ENCODE measurements at regions not wholly inside any gene's neighbourhood (a gene's known extent, or its start where the extent isn't known, plus 50 kb on each side); places are given as distances from the start of the nearest gene placed in this dataset.

GRCh38 chr20:20808016-20808415, 95.6 kb upstream of the RALGAPA2 start:
- intact Hi-C loops (cut with micrococcal nuclease), result no loop called here
- H3K9me3 ChIP-seq (replicated peaks; ENCODE audit: control insufficient read depth, insufficient read depth, low read depth, low read length), result no peaks in the 10 kb centered on the region
- H4K20me1 ChIP-seq (replicated peaks; ENCODE audit: control insufficient read depth, insufficient read depth, low read length), result no peaks in the 10 kb centered on the region
- no peak overlapping the region for H2AFZ ChIP-seq (ENCODE audit: low read depth, low read length)
- no peaks in the 10 kb centered on the region for H3K4me1 ChIP-seq (replicated peaks in 1 of 2; ENCODE audit: control insufficient read depth in 2 of 2, insufficient read depth in 2 of 2, low read length in 2 of 2)
- H3K4me3 ChIP-seq, result no peak overlapping the region
- no peak for DNase-seq (ENCODE audit: extremely low read depth in 1 of 4, low spot score in 3 of 4)
- no peaks in the 10 kb centered on the region for H3K9me1 ChIP-seq (ENCODE audit: control insufficient read depth, insufficient read depth, low read length)
- H3K4me2 ChIP-seq (ENCODE audit: insufficient read depth, low read length), result no peak overlapping the region
- 4% methylated on average over 4 of the region's 4 CpGs for WGBS (ENCODE audit: insufficient coverage, low coverage, missing lambda C conversion rate)
- peaks cover 0 to 15% of the 10 kb centered on the region in 2 experiments; a peak in 2 of 5 replicates for H3K27me3 ChIP-seq (ENCODE audit: control insufficient read depth in 2 of 2, insufficient read depth in 2 of 2, low read length in 2 of 2)
- H3K9ac ChIP-seq (ENCODE audit: insufficient read depth in 1 of 2, low read depth in 2 of 2, low read length in 2 of 2), result no peak overlapping the region
- H3K36me3 ChIP-seq (ENCODE audit: control insufficient read depth, insufficient read depth, low read length), result no peaks in the 10 kb centered on the region
- no peaks in the 10 kb centered on the region for H3K79me2 ChIP-seq (ENCODE audit: control insufficient read depth, insufficient read depth, low read length)
- ChIA-PET POLR2A (interaction anchor here (0.6 kb wide), 1 partner anchor 247 kb away, joined by 3 read pairs; no protein-coding TSS in a partner anchor), CTCF (ENCODE audit: low intra/inter-chr PET ratio) (no interaction called here)
- FAIRE-seq, result no peak
- BruUV-seq (replicated peaks), result no TSS peak
- ATAC-seq, result no peak
- no peak overlapping the region for H3K27ac ChIP-seq (ENCODE audit: extremely low read depth, low read depth, low read length)
- in situ Hi-C loops (cut with MboI), result loop anchor here (25.0 kb wide), 1 partner anchor 721 kb away; no protein-coding TSS in a partner anchor
- no peak for TF ChIP-seq SMC3 (conservative IDR thresholded peaks at IDR 0.05; ENCODE audit: insufficient read depth, low read depth, low read length)
- TF ChIP-seq ZHX1 (conservative IDR thresholded peaks at IDR 0.05; ENCODE audit: low read length), result no peak
- no peak for TF ChIP-seq MECOM (CRISPR knock-in tag; IDR thresholded peaks at IDR 0.05)
- no peak for TF ChIP-seq CREB1 (IDR thresholded peaks at IDR 0.05)
- no peak for TF ChIP-seq CREB1 (CRISPR knock-in tag; IDR thresholded peaks at IDR 0.05)
- TF ChIP-seq SNIP1 (IDR thresholded peaks at IDR 0.05; ENCODE audit: low read depth), result no peak
- TF ChIP-seq ZNF347 (CRISPR knock-in tag; IDR thresholded peaks at IDR 0.05; ENCODE audit: low read depth), result no peak
- no peak for TF ChIP-seq POLR3G (IDR thresholded peaks at IDR 0.05; ENCODE audit: extremely low read depth, insufficient read length, insufficient replicate concordance)
- TF ChIP-seq KDM5B (IDR thresholded peaks at IDR 0.05; ENCODE audit: insufficient replicate concordance, low read depth, low read length), result no peak
- TF ChIP-seq HLTF (IDR thresholded peaks at IDR 0.05), result no peak
- TF ChIP-seq ZBTB5 (IDR thresholded peaks at IDR 0.05), result no peak
- no peak for TF ChIP-seq ZNF79 (CRISPR knock-in tag; IDR thresholded peaks at IDR 0.05; ENCODE audit: low read depth)
- no peak for TF ChIP-seq ZNF436 (CRISPR knock-in tag; IDR thresholded peaks at IDR 0.05)
- TF ChIP-seq PATZ1 (CRISPR knock-in tag; IDR thresholded peaks at IDR 0.05; ENCODE audit: borderline replicate concordance), result no peak
- no peak for TF ChIP-seq MLX (CRISPR knock-in tag; conservative IDR thresholded peaks at IDR 0.05)
- TF ChIP-seq POLR2AphosphoS2 (IDR thresholded peaks at IDR 0.05; ENCODE audit: low read length), result no peak
- no peak for TF ChIP-seq SAFB (IDR thresholded peaks at IDR 0.05; ENCODE audit: borderline replicate concordance, low read depth, low read length)

All from K562 (cell line).